HEK293 (cell line): ENCODE measurements at regions not wholly inside any gene's neighbourhood (a gene's known extent, or its start where the extent isn't known, plus 50 kb on each side); places are given as distances from the start of the nearest gene placed in this dataset.
"Not testable (repeated sequence)": the region's sequence is repeated elsewhere in the genome, so short reads cannot be mapped to it uniquely, and the experiment has no call there.

Experiments used
- CTCF ChIP-seq: fragments of 450-650 bp; formaldehyde crosslinking; IDR thresholded peaks from 2 replicates; pipeline ENCODE4 v1.5.1; 2016; ENCODE audit warnings: missing biosample characterization, missing genetic modification characterization
- KLF1 ChIP-seq: fragments of 450-650 bp; formaldehyde crosslinking; IDR thresholded peaks from 2 replicates; pipeline ENCODE4 v1.5.1; 2016; ENCODE audit warnings: missing biosample characterization, missing genetic modification characterization
- KLF16 ChIP-seq: fragments of 450-650 bp; formaldehyde crosslinking; IDR thresholded peaks from 2 replicates; pipeline ENCODE4 v1.5.1; 2017; ENCODE audit warnings: missing biosample characterization, missing genetic modification characterization
- ZBTB17 ChIP-seq: fragments of 450-650 bp; formaldehyde crosslinking; IDR thresholded peaks from 2 replicates; pipeline ENCODE4 v1.5.1; 2016; ENCODE audit warnings: missing biosample characterization, missing genetic modification characterization
- ZSCAN16 ChIP-seq: fragments of 450-650 bp; formaldehyde crosslinking; IDR thresholded peaks from 2 replicates; pipeline ENCODE4 v1.5.1; 2016; ENCODE audit warnings: missing biosample characterization, missing genetic modification characterization

DNA sequence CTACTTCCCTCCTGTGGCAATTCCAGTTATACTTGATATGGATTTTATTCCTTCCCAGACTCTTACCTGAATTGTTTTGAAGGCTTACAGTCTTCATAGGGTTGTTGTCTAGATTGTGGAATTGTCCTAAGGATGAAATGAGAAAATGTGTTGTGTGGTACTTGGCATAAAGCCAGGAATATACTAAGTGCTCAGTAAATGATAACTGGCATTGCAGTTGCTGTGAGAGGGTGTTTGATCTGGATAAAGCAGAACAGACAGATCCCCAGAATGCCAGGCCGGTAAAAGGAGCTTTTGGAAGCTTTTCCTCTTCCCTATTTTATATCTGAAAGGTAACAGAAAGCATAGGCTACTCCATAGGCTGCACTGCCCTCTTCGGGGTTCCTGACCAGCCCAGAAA, 78.4 kb upstream of the IKBKE start:
- TF ChIP-seq KLF1 (tag by site-specific recombination); CTCF (tag by site-specific recombination); ZSCAN16 (tag by site-specific recombination); ZBTB17 (tag by site-specific recombination); KLF16: not testable (repeated sequence)
